DOHH2 (cell line): ENCODE measurements at regions not wholly inside any gene's neighbourhood (a gene's known extent, or its start where the extent isn't known, plus 50 kb on each side); places are given as distances from the start of the nearest gene placed in this dataset.
"Not testable (repeated sequence)": the region's sequence is repeated elsewhere in the genome, so short reads cannot be mapped to it uniquely, and the experiment has no call there.

Source experiments
- H3F3A ChIP-seq: fragments of 200-600 bp; sonication (generic), shearing (Covaris generic); 2 replicates; pipeline ENCODE4 v1.6.0; 2016; ENCODE audit warnings: antibody characterized with exemption, mild to moderate bottlenecking; ENCODE audit not compliant: control insufficient read depth, insufficient read depth
- H3K27ac ChIP-seq: fragments of 200-600 bp; sonication (generic); 2 replicates; pipeline ENCODE4 v1.5.1; 2014; ENCODE audit warnings: low read depth, mild to moderate bottlenecking, low read length, moderate library complexity
- H3K27me3 ChIP-seq: fragments of 200-600 bp; sonication (generic); 2 replicates; pipeline ENCODE4 v1.6.1; 2014; ENCODE audit warnings: mild to moderate bottlenecking, low read length, mixed read lengths; ENCODE audit not compliant: control insufficient read depth
- H3K36me3 ChIP-seq: fragments of 200-600 bp; sonication (generic); 2 replicates; pipeline ENCODE4 v1.6.1; 2014; ENCODE audit warnings: mild to moderate bottlenecking, low read length, moderate library complexity, mixed read lengths; ENCODE audit not compliant: control insufficient read depth
- H3K4me1 ChIP-seq: fragments of 200-600 bp; sonication (generic); 2 replicates; pipeline ENCODE4 v1.6.1; 2014; ENCODE audit warnings: mild to moderate bottlenecking, low read length, mixed read lengths; ENCODE audit not compliant: control insufficient read depth
- H3K4me2 ChIP-seq: fragments of 200-600 bp; sonication (generic); 2 replicates; pipeline ENCODE4 v1.6.0; 2014; ENCODE audit warnings: mild to moderate bottlenecking, low read length, moderate library complexity
- H3K4me3 ChIP-seq: fragments of 200-600 bp; sonication (generic); 2 replicates; pipeline ENCODE4 v1.5.1; 2014; ENCODE audit warnings: mild to moderate bottlenecking, low read length, mixed read lengths
- H3K79me2 ChIP-seq: fragments of 200-600 bp; sonication (generic); 2 replicates; pipeline ENCODE4 v1.6.1; 2014; ENCODE audit warnings: mild to moderate bottlenecking, low read length, mixed read lengths; ENCODE audit not compliant: control insufficient read depth
- H3K9me2 ChIP-seq: fragments of 200-600 bp; sonication (generic); replicated peaks from 2 replicates; pipeline ENCODE4 v1.6.1; 2014; ENCODE audit warnings: mild to moderate bottlenecking, low read length, mixed read lengths; ENCODE audit not compliant: control insufficient read depth
- H3K9me3 ChIP-seq: fragments of 200-600 bp; sonication (generic); 2 replicates; pipeline ENCODE4 v1.6.1; 2014; ENCODE audit warnings: antibody characterized with exemption, low read length, mixed read lengths; ENCODE audit not compliant: control insufficient read depth, insufficient read depth
- H4K20me1 ChIP-seq: fragments of 200-600 bp; sonication (generic); 2 replicates; pipeline ENCODE4 v1.6.0; 2014; ENCODE audit warnings: low read depth, mild to moderate bottlenecking, antibody characterized with exemption, low read length, moderate library complexity; ENCODE audit not compliant: control insufficient read depth, insufficient read depth
- CTCF ChIP-seq: fragments of 200-600 bp; sonication (generic); IDR thresholded peaks from one replicate; pipeline ENCODE4 v1.5.1; 2014; ENCODE audit warnings: antibody characterized with exemption, mild to moderate bottlenecking, low read depth, low read length; ENCODE audit not compliant: poor library complexity, severe bottlenecking
- EZH2phosphoT487 ChIP-seq: fragments of 200-600 bp; sonication (generic); IDR thresholded peaks from 2 replicates; pipeline ENCODE4 v1.6.1; 2017; ENCODE audit warnings: borderline replicate concordance, mild to moderate bottlenecking, antibody characterized with exemption, low read length, moderate library complexity, mixed read lengths

GRCh38 chrX:51155157-51155556 lies 177.5 kb upstream of the NUDT10 start:
- no peaks in the 10 kb centered on the region for H3K36me3 ChIP-seq
- no peaks in the 10 kb centered on the region for H4K20me1 ChIP-seq
- H3K27ac ChIP-seq, result no peak overlapping the region
- no peak for TF ChIP-seq CTCF
- TF ChIP-seq EZH2phosphoT487, result no peak
- no peaks in the 10 kb centered on the region for H3K4me1 ChIP-seq
- no peaks in the 10 kb centered on the region for H3K9me3 ChIP-seq
- H3F3A ChIP-seq, result no peaks in the 10 kb centered on the region
- no peak overlapping the region for H3K4me2 ChIP-seq
- H3K4me3 ChIP-seq, result no peak overlapping the region
- no peaks in the 10 kb centered on the region for H3K9me2 ChIP-seq
- H3K27me3 ChIP-seq, result no peaks in the 10 kb centered on the region
- H3K79me2 ChIP-seq, result no peaks in the 10 kb centered on the region

- Histone ChIP-seq H3K9me3 (no peaks in the 10 kb centered on the region), H3K27ac (no peak overlapping the region), H3K9me2 (no peaks in the 10 kb centered on the region), H3K4me3 (no peak overlapping the region), H3F3A (no peaks in the 10 kb centered on the region), H3K4me1 (no peaks in the 10 kb centered on the region), H4K20me1 (no peaks in the 10 kb centered on the region), H3K27me3 (no peaks in the 10 kb centered on the region), H3K36me3 (no peaks in the 10 kb centered on the region), H3K79me2 (no peaks in the 10 kb centered on the region), H3K4me2 (no peak overlapping the region)
- TF ChIP-seq CTCF, result no peak
Observed at GRCh38 chrX:51155566-51155965, 177.1 kb upstream of the NUDT10 start.

GRCh38 chrX:51158231-51158630 lies 174.4 kb upstream of the NUDT10 start:
- H3K4me2 ChIP-seq, result no peak overlapping the region
- H3F3A ChIP-seq, result no peaks in the 10 kb centered on the region
- no peaks in the 10 kb centered on the region for H4K20me1 ChIP-seq
- TF ChIP-seq CTCF (no peak), EZH2phosphoT487 (no peak)
- no peaks in the 10 kb centered on the region for H3K79me2 ChIP-seq
- H3K27ac ChIP-seq, result no peak overlapping the region
- H3K4me3 ChIP-seq, result no peak overlapping the region
- no peaks in the 10 kb centered on the region for H3K27me3 ChIP-seq
- no peaks in the 10 kb centered on the region for H3K36me3 ChIP-seq
- H3K9me3 ChIP-seq, result no peaks in the 10 kb centered on the region
- no peaks in the 10 kb centered on the region for H3K9me2 ChIP-seq
- H3K4me1 ChIP-seq, result no peaks in the 10 kb centered on the region

GRCh38 chrX:51159378-51159777 lies 173.2 kb upstream of the NUDT10 start:
- H3K36me3 ChIP-seq, H3K27ac ChIP-seq, H3K4me1 ChIP-seq, H3K4me3 ChIP-seq, H3K9me2 ChIP-seq, H3F3A ChIP-seq, H3K4me2 ChIP-seq, H3K27me3 ChIP-seq, H3K79me2 ChIP-seq, H4K20me1 ChIP-seq, H3K9me3 ChIP-seq: not testable (repeated sequence)
